ENCODE measurements at regions not wholly inside any gene's neighbourhood (a gene's known extent, or its start where the extent isn't known, plus 50 kb on each side); places are given as distances from the start of the nearest gene placed in this dataset.

- Histone ChIP-seq H3K27ac (no peak overlapping the region), H3K9me3 (peaks cover 0 to 6% (median 0%) of the 10 kb centered on the region in 4 donors), H3K27me3 (no peaks in the 10 kb centered on the region), H3K4me1 (peaks cover 0 to 32% (median 3%) of the 10 kb centered on the region in 4 donors), H3K4me3 (no peak overlapping the region), H3K36me3 (no peaks in the 10 kb centered on the region)
- TF ChIP-seq EP300 (IDR thresholded peaks at IDR 0.05) (no peak), CTCF (IDR thresholded peaks at IDR 0.05) (no peak), POLR2A (IDR thresholded peaks at IDR 0.05) (no peak)
- 89 to 90% methylated on average over 2 of the region's 2 CpGs for WGBS, 2 donors
- DNase-seq (ENCODE audit: low spot score in 2 of 2): no peak
These were observed 120.8 kb downstream of the SMIM20 start for GRCh38 chr4:26034849-26035248.

GRCh38 chr4:26035921-26036320 lies 121.9 kb downstream of the SMIM20 start:
- DNase-seq (ENCODE audit: low spot score in 2 of 2): no peak
- TF ChIP-seq CTCF (IDR thresholded peaks at IDR 0.05): no peak
- TF ChIP-seq POLR2A (IDR thresholded peaks at IDR 0.05): no peak
- no peak for TF ChIP-seq EP300 (IDR thresholded peaks at IDR 0.05)
- Histone ChIP-seq H3K9me3 (peaks cover 0 to 6% (median 0%) of the 10 kb centered on the region in 4 donors), H3K27ac (no peak overlapping the region), H3K27me3 (no peaks in the 10 kb centered on the region), H3K4me3 (no peak overlapping the region), H3K36me3 (no peaks in the 10 kb centered on the region), H3K4me1 (peaks cover 0 to 24% (median 3%) of the 10 kb centered on the region in 4 donors)
- 47 to 48% methylated on average over 5 of the region's 5 CpGs for WGBS, 2 donors

- Histone ChIP-seq H3K27ac (peak overlapping the region in 1 of 4 donors; percentile 36), H3K4me1 (peaks cover 0 to 7% (median 0%) of the 10 kb centered on the region in 4 donors), H3K36me3 (no peaks in the 10 kb centered on the region), H3K27me3 (no peaks in the 10 kb centered on the region), H3K9me3 (no peaks in the 10 kb centered on the region), H3K4me3 (no peak overlapping the region)
- TF ChIP-seq EP300 (IDR thresholded peaks at IDR 0.05): no peak
- no peak for TF ChIP-seq POLR2A (IDR thresholded peaks at IDR 0.05)
- TF ChIP-seq CTCF (IDR thresholded peaks at IDR 0.05): no peak
- no peak for DNase-seq (ENCODE audit: low spot score in 2 of 2)
- WGBS, 2 donors: 51 to 63% methylated on average over 9 of the region's 9 CpGs
These were observed 125.8 kb downstream of the SMIM20 start for GRCh38 chr4:26039639-26040359.

GRCh38 chr4:26044524-26044923 lies 130.5 kb downstream of the SMIM20 start:
- no peak for DNase-seq (ENCODE audit: low spot score in 2 of 2)
- 69 to 77% methylated on average over 2 of the region's 2 CpGs for WGBS, 2 donors

More at GRCh38 chr4:26044524-26044923, 130.5 kb downstream of the SMIM20 start:
- H3K36me3 ChIP-seq: no peaks in the 10 kb centered on the region
- no peak overlapping the region for H3K4me3 ChIP-seq
- H3K27ac ChIP-seq: no peak overlapping the region
- TF ChIP-seq CTCF (IDR thresholded peaks at IDR 0.05): no peak
- no peak for TF ChIP-seq POLR2A (IDR thresholded peaks at IDR 0.05)
- no peak for TF ChIP-seq EP300 (IDR thresholded peaks at IDR 0.05)
- no peaks in the 10 kb centered on the region for H3K27me3 ChIP-seq
- peaks cover 0 to 24% (median 8%) of the 10 kb centered on the region in 4 donors for H3K4me1 ChIP-seq
- H3K9me3 ChIP-seq: no peaks in the 10 kb centered on the region

All from tibial nerve (tissue), 4 donors.